Astrocyte (in vitro differentiated cells and primary cell): ENCODE measurements at regions not wholly inside any gene's neighbourhood (a gene's known extent, or its start where the extent isn't known, plus 50 kb on each side); places are given as distances from the start of the nearest gene placed in this dataset.

Experiments used
- DNase-seq: peaks from one replicate; pipeline ENCODE4 v3.0.0-alpha.2; 2010; ENCODE audit warnings: low read depth
- FAIRE-seq: peaks from 2 replicates; lab custom pipeline; 2011; peaks lifted over from hg19 to GRCh38; lab: Jason Lieb, UNC
- H2AFZ ChIP-seq: 2 replicates; pipeline ENCODE4 v1.6.0; 2012; ENCODE audit warnings: low read depth, low read length, inconsistent platforms
- H3K27ac ChIP-seq: 2 replicates; pipeline ENCODE4 v1.5.1; 2011; ENCODE audit warnings: low read depth, low read length, inconsistent platforms
- H3K27me3 ChIP-seq: 2 replicates; pipeline ENCODE4 v1.6.0; 2011; ENCODE audit warnings: low read length, inconsistent platforms; ENCODE audit not compliant: insufficient read depth
- H3K36me3 ChIP-seq: 2 replicates; pipeline ENCODE4 v1.5.1; 2011; ENCODE audit warnings: low read length, inconsistent platforms; ENCODE audit not compliant: insufficient read depth
- H3K4me1 ChIP-seq: 2 replicates; pipeline ENCODE4 v1.5.1; 2011; ENCODE audit warnings: low read length, inconsistent platforms; ENCODE audit not compliant: insufficient read depth
- H3K4me2 ChIP-seq: 2 replicates; pipeline ENCODE4 v1.6.0; 2012; ENCODE audit warnings: low read length, inconsistent platforms
- H3K4me3 ChIP-seq: 2 replicates; pipeline ENCODE4 v1.5.1; 2011; ENCODE audit warnings: low read depth, mild to moderate bottlenecking, low read length, inconsistent platforms; ENCODE audit not compliant: insufficient read depth
- H3K79me2 ChIP-seq: 2 replicates; pipeline ENCODE4 v1.6.0; 2012; ENCODE audit warnings: mild to moderate bottlenecking, low read length, inconsistent platforms; ENCODE audit not compliant: insufficient read depth
- H3K9ac ChIP-seq: 2 replicates; pipeline ENCODE4 v1.6.0; 2012; ENCODE audit warnings: mild to moderate bottlenecking, low read length, inconsistent platforms
- H3K9me3 ChIP-seq: 2 replicates; pipeline ENCODE4 v1.5.1; 2012; ENCODE audit warnings: low read depth, mild to moderate bottlenecking, low read length, inconsistent platforms; ENCODE audit not compliant: insufficient read depth
- H4K20me1 ChIP-seq: 2 replicates; pipeline ENCODE4 v1.6.0; 2012; ENCODE audit warnings: low read length, inconsistent platforms; ENCODE audit not compliant: insufficient read depth
- H3K27ac Mint-ChIP-seq: one replicate; pipeline ENCODE4 v1.8.0; 2021; ENCODE audit warnings: mild to moderate bottlenecking, mixed read lengths; ENCODE audit not compliant: unreplicated experiment
- H3K27me3 Mint-ChIP-seq: one replicate; pipeline ENCODE4 v1.8.0; 2021; ENCODE audit warnings: low read depth, mixed read lengths; ENCODE audit not compliant: unreplicated experiment
- H3K36me3 Mint-ChIP-seq: one replicate; pipeline ENCODE4 v1.8.0; 2021; ENCODE audit warnings: low read depth, mixed read lengths; ENCODE audit not compliant: unreplicated experiment
- H3K4me1 Mint-ChIP-seq: one replicate; pipeline ENCODE4 v1.8.0; 2021; ENCODE audit warnings: low read depth, mixed read lengths; ENCODE audit not compliant: unreplicated experiment
- H3K4me3 Mint-ChIP-seq: one replicate; pipeline ENCODE4 v1.8.0; 2021; ENCODE audit warnings: mild to moderate bottlenecking, moderate library complexity, mixed read lengths; ENCODE audit not compliant: unreplicated experiment
- H3K9me3 Mint-ChIP-seq: one replicate; pipeline ENCODE4 v1.8.0; 2021; ENCODE audit warnings: mild to moderate bottlenecking, mixed read lengths; ENCODE audit not compliant: unreplicated experiment
- EZH2 ChIP-seq: IDR thresholded peaks from 2 replicates; pipeline ENCODE4 v1.6.1; 2012; ENCODE audit warnings: mild to moderate bottlenecking, low read length, inconsistent platforms; ENCODE audit not compliant: insufficient read depth
- TF ChIP-seq, protein P1 (sequence below): IDR thresholded peaks from 2 replicates; pipeline ENCODE4 v1.5.1; 2011; ENCODE audit warnings: low read depth, mild to moderate bottlenecking, inconsistent platforms, low read length, moderate library complexity; ENCODE audit not compliant: insufficient read depth

DNA sequence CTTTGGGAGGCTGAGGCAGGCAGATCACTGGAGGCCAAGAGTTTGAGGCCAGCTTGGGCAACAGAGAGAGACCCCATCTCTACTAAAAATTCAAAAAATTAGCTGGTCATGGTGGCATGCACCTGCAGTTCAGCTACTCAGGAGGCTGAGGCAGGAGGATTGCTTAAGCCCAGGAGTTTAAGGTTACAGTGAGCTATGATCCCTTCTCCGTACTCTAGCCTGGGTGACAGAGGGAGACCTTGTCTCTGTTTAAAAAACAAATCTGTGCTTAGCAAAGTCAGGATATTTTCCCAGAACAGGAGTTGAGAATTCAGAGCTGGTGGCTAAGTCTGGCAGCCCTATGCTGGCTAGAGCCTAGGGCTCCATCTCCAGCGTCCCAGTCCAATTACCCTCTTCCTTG is 142.9 kb upstream of the PZP start:
- peaks cover 2% of the 10 kb centered on the region for H3K36me3 Mint-ChIP-seq
- no peaks in the 10 kb centered on the region for H4K20me1 ChIP-seq
- H3K27ac Mint-ChIP-seq = no peak overlapping the region
- H3K9ac ChIP-seq = no peak overlapping the region
- H3K36me3 ChIP-seq = no peaks in the 10 kb centered on the region
- no peaks in the 10 kb centered on the region for H3K4me1 ChIP-seq
- peaks cover 11% of the 10 kb centered on the region for H3K9me3 ChIP-seq
- no peak overlapping the region for H2AFZ ChIP-seq
- peaks cover 13% of the 10 kb centered on the region for H3K9me3 Mint-ChIP-seq
- FAIRE-seq (no peak), DNase-seq (no peak)
- no peak overlapping the region for H3K4me3 Mint-ChIP-seq
- H3K4me1 Mint-ChIP-seq = no peaks in the 10 kb centered on the region
- no peaks in the 10 kb centered on the region for H3K27me3 ChIP-seq
- no peak overlapping the region for H3K4me3 ChIP-seq
- no peak for TF ChIP-seq EZH2
- TF ChIP-seq, protein P1, sequence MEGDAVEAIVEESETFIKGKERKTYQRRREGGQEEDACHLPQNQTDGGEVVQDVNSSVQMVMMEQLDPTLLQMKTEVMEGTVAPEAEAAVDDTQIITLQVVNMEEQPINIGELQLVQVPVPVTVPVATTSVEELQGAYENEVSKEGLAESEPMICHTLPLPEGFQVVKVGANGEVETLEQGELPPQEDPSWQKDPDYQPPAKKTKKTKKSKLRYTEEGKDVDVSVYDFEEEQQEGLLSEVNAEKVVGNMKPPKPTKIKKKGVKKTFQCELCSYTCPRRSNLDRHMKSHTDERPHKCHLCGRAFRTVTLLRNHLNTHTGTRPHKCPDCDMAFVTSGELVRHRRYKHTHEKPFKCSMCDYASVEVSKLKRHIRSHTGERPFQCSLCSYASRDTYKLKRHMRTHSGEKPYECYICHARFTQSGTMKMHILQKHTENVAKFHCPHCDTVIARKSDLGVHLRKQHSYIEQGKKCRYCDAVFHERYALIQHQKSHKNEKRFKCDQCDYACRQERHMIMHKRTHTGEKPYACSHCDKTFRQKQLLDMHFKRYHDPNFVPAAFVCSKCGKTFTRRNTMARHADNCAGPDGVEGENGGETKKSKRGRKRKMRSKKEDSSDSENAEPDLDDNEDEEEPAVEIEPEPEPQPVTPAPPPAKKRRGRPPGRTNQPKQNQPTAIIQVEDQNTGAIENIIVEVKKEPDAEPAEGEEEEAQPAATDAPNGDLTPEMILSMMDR = no peak
- H3K27ac ChIP-seq = no peak overlapping the region
- no peaks in the 10 kb centered on the region for H3K79me2 ChIP-seq
- H3K27me3 Mint-ChIP-seq = no peaks in the 10 kb centered on the region
- H3K4me2 ChIP-seq = no peak overlapping the region

DNA sequence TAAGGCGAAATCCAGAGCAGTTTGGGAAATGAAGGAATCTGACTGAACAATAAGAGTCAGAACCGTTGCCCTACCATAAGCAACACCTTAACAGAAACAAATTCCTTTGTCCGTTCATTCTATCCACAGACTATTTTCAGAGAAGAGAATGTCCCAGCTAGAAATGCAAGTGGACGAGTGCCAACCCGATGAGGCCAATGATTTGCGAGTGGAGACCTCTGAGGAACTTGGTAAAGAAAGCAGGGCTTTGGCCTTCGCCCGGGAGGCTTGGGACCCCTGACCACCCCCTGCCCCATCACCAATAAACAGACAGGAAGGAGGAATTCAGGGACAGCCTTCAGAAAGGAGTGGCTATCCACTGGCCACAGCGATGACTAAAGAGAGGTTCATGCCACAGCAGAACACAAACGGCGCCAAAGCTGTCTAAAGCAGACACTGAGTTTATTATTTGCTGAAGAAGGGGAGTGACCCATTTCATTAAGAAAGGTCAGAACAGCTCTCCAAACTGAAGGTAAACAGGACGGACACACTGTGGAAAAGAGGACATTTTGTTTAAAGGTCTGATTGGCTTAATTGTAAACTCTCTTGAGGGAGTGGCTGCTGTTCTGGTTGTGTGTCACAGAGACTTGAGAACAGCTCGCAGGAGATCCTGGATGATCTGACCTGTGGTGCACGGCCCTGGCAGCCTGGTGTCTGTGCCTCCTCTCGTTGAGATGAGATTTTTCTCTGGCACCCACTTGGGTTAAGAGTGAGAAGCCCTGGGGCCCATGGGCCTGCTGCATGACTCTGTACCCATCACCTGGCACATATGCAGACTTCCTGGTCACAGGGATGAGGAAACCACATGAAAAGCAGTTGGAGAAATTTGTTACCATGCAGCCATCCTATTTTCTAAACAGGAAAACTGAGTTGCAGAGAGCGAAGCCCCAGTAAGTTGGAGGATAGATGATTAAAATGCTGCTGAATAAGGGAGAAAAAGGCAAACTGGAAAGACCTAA is 142.0 kb upstream of the PZP start:
- no peaks in the 10 kb centered on the region for H3K79me2 ChIP-seq
- H3K4me3 Mint-ChIP-seq = no peak overlapping the region
- H3K27ac Mint-ChIP-seq = no peak overlapping the region
- peaks cover 2% of the 10 kb centered on the region for H3K36me3 Mint-ChIP-seq
- FAIRE-seq = no peak
- H3K27me3 ChIP-seq = no peaks in the 10 kb centered on the region
- no peak overlapping the region for H3K4me3 ChIP-seq
- H3K9ac ChIP-seq = no peak overlapping the region
- no peaks in the 10 kb centered on the region for H3K4me1 ChIP-seq
- TF ChIP-seq, protein P1 = no peak
- TF ChIP-seq EZH2 = no peak
- DNase-seq = peak; percentile 23
- H4K20me1 ChIP-seq = no peaks in the 10 kb centered on the region
- H2AFZ ChIP-seq = peak overlapping the region; percentile 14
- H3K27ac ChIP-seq = no peak overlapping the region
- H3K27me3 Mint-ChIP-seq = no peaks in the 10 kb centered on the region
- no peaks in the 10 kb centered on the region for H3K36me3 ChIP-seq
- H3K4me2 ChIP-seq = peak overlapping the region; percentile 18
- peaks cover 13% of the 10 kb centered on the region for H3K9me3 Mint-ChIP-seq
- H3K4me1 Mint-ChIP-seq = no peaks in the 10 kb centered on the region
- H3K9me3 ChIP-seq = peaks cover 11% of the 10 kb centered on the region
